ENCODE measurements at regions not wholly inside any gene's neighbourhood (a gene's known extent, or its start where the extent isn't known, plus 50 kb on each side); places are given as distances from the start of the nearest gene placed in this dataset.

DNA sequence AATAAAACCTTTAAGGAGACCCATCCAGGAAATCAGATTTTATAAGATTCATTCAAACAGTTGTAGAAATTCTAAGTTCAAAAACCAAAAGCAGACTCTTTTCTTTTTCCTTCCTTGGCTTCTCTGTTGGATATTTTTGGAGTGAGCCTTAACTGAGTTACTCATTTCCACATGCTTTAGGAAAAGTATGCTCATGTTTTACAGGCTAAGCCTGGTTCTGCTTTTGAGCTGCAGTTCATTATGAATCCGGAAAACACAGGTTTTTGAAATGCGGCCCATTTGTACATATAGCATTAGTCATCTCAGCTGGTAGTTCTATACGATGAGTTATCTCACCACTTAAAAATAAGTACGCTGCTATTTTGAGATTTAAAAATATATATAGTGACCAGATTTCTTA, 156.6 kb upstream of the DMRT1 start:
- no peaks in the 10 kb centered on the region for H3K36me3 Mint-ChIP-seq
- H3K27ac Mint-ChIP-seq: no peak overlapping the region
- DNase-seq (ENCODE audit: low spot score in 2 of 2) (no peak), ATAC-seq (no peak)
- no peaks in the 10 kb centered on the region for H3K9me3 Mint-ChIP-seq

GRCh38 chr9:686321-686813, 155.1 kb upstream of the DMRT1 start:
- Mint-ChIP-seq H3K36me3 (no peaks in the 10 kb centered on the region), H3K27ac (no peak overlapping the region), H3K9me3 (no peaks in the 10 kb centered on the region)
- no peak for DNase-seq (ENCODE audit: low spot score in 2 of 2)
- ATAC-seq: no peak

DNA sequence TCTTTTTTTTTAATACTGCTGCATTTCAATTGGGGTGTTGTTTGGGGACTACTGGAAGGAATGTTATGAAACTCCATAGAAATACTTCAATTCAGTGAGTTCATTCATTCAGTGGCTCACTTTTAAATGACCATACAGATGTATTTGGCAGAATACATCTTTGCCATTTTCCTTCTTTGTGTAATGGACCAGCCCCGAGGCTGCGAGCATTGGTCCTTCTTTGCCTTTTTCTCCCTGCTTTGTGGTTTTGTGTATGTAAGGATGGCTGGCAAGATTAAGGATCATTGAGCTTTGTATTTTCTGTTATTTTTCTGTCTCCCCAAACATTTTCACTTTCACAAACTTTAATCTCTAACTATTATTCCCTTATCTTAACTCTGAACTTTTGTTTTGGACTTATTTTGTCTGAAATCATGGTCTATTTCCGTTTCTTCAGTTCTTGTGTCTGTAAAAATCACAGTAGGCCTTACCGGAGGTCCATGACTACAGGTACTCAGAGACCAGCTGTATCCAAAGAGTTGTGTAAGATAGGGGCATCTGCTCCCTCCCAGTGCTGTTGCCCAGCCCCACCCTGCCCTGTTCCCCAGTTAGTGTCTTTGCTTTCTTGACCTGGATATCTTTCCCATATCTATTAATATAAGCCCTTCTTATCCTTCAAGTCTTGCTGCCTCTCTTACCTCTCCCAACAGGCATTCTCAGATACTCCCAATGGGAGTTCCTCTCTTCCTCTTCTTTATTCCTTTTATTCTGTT, 154.3 kb upstream of the DMRT1 start:
- H3K36me3 Mint-ChIP-seq: no peaks in the 10 kb centered on the region
- DNase-seq (ENCODE audit: low spot score in 2 of 2) (no peak), ATAC-seq (no peak)
- no peaks in the 10 kb centered on the region for H3K9me3 Mint-ChIP-seq
- H3K27ac Mint-ChIP-seq: no peak overlapping the region

GRCh38 chr9:687994-688393, 153.5 kb upstream of the DMRT1 start:
- H3K27ac Mint-ChIP-seq: no peak overlapping the region
- DNase-seq (ENCODE audit: low spot score in 2 of 2): no peak
- no peak for ATAC-seq
- H3K9me3 Mint-ChIP-seq: no peaks in the 10 kb centered on the region
- H3K36me3 Mint-ChIP-seq: no peaks in the 10 kb centered on the region

DNA sequence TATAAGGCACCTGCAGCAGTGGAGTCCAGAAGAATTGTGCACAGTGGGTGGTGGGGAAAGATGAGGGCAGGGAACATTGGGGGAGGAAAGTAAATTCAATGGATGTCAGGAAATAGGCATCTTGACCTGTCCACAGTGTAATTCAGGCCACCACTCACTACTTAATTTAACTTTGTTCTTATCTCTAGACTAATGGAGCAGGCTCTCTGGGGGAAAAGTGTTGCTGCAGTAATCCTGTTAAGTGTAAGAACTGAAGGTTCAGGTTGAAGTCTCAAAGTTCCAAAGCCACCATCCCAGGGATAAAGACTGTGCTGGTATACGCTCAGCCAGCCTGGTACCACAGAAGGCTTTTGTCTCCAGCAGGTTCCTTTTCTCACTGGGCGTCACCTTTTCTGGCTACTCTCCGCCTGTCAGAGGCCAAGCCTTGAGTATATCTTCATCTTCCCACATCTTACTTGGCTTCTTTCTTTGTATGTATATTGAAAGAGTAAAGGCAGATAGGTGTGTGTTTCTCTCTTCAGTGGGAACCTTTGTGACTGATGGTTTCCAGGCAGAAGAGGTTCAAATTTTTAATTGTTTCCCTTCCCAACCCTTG, 150.9 kb upstream of the DMRT1 start:
- no peak for DNase-seq (ENCODE audit: low spot score in 2 of 2)
- no peaks in the 10 kb centered on the region for H3K9me3 Mint-ChIP-seq
- no peak overlapping the region for H3K27ac Mint-ChIP-seq
- no peak for ATAC-seq
- no peaks in the 10 kb centered on the region for H3K36me3 Mint-ChIP-seq

GRCh38 chr9:691825-692400, 149.6 kb upstream of the DMRT1 start:
- ATAC-seq (no peak), DNase-seq (ENCODE audit: low spot score in 2 of 2) (no peak)
- no peak overlapping the region for H3K27ac Mint-ChIP-seq
- no peaks in the 10 kb centered on the region for H3K9me3 Mint-ChIP-seq
- H3K36me3 Mint-ChIP-seq: no peaks in the 10 kb centered on the region

DNA sequence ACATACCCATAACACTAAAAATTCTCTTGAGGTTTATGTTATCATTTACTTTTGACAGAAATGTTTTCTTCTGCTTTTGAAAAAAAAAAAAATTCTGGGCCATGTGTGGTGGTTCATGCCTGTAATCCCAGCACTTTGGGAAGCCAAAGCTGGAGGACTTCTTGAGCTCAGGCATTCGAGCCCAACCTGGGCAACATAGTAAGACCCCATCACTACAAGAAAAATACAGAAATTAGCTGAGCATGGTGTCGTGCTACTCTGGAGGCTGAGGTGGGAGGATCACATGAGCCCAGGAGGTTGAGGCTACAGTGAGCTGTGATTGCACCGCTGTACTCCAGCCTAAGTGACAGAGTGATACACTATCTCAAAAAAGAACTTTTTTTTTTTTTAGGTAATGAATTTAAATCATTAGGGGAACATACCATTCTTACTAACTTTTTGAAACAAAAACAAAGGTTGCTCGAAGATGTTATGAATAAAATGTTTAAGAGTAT, 148.8 kb upstream of the DMRT1 start:
- ATAC-seq (no peak), DNase-seq (ENCODE audit: low spot score in 2 of 2) (no peak)
- Mint-ChIP-seq H3K27ac (no peak overlapping the region), H3K36me3 (no peaks in the 10 kb centered on the region), H3K9me3 (no peaks in the 10 kb centered on the region)

GRCh38 chr9:693201-694091, 148.1 kb upstream of the DMRT1 start:
- Mint-ChIP-seq H3K9me3 (no peaks in the 10 kb centered on the region), H3K36me3 (no peaks in the 10 kb centered on the region), H3K27ac (no peak overlapping the region)
- no peak for ATAC-seq
- no peak for DNase-seq (ENCODE audit: low spot score in 2 of 2)

- no peak for DNase-seq (ENCODE audit: low spot score in 2 of 2)
- Mint-ChIP-seq H3K27ac (no peak overlapping the region), H3K9me3 (no peaks in the 10 kb centered on the region), H3K36me3 (no peaks in the 10 kb centered on the region)
- ATAC-seq: no peak
Observed at GRCh38 chr9:694092-694402, 147.4 kb upstream of the DMRT1 start.

DNA sequence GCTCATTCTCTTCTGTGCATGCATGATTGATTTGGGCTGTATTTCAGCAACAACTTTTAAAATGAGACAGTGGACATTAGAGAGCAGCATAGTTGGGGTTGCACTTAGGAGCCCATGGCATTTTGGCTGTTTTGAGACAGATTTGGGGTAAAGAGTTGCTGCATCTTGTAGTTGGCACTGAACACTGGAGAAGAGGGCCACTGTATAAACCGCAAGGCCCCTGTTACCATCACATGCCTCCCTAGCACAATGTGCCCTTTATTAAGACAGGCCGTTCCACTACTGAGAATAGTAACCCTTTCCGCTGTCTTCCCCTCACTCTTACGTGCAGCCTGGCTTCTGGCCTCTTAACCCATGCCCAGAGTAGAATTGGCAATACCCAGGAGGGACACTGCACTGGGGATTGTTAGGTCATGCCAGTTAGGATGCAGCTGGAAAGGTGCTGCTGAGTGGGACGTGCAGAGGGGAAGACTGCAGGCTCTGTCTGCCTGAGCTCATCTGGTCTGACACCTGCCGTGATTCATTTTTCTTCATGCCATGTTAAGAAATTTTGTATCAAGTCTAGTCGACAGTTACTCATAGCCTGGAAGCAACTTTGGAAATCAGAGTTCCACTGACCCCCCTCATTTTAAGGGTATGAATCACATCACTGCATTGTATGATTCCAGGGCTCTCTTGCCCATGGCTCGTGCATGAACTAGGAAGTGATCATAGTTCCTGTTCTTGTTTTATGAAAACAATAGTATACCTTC, 146.9 kb upstream of the DMRT1 start:
- H3K36me3 Mint-ChIP-seq: no peaks in the 10 kb centered on the region
- no peaks in the 10 kb centered on the region for H3K9me3 Mint-ChIP-seq
- DNase-seq (ENCODE audit: low spot score in 2 of 2) (no peak), ATAC-seq (no peak)
- H3K27ac Mint-ChIP-seq: no peak overlapping the region

DNA sequence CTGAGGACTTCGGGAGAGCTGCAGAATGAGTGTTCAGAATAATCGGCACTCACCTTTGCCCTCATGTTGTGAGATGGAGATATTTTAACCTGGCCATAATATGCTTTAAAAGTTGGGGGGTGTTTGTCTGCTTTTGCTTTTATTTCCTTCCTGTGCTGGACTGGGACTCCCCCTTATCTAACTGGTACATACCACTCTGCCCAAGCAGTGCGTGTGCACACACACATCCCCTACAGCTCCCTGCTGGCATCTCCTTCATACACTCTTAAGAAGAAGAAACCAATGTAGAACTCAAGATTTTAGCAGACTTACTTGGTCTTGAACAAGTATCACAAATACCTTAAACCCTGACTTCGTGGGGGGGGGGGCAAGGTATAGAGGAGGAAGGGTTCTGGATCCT, 146.2 kb upstream of the DMRT1 start:
- H3K27ac Mint-ChIP-seq: no peak overlapping the region
- DNase-seq (ENCODE audit: low spot score in 2 of 2): no peak
- no peaks in the 10 kb centered on the region for H3K9me3 Mint-ChIP-seq
- ATAC-seq: no peak
- no peaks in the 10 kb centered on the region for H3K36me3 Mint-ChIP-seq

DNA sequence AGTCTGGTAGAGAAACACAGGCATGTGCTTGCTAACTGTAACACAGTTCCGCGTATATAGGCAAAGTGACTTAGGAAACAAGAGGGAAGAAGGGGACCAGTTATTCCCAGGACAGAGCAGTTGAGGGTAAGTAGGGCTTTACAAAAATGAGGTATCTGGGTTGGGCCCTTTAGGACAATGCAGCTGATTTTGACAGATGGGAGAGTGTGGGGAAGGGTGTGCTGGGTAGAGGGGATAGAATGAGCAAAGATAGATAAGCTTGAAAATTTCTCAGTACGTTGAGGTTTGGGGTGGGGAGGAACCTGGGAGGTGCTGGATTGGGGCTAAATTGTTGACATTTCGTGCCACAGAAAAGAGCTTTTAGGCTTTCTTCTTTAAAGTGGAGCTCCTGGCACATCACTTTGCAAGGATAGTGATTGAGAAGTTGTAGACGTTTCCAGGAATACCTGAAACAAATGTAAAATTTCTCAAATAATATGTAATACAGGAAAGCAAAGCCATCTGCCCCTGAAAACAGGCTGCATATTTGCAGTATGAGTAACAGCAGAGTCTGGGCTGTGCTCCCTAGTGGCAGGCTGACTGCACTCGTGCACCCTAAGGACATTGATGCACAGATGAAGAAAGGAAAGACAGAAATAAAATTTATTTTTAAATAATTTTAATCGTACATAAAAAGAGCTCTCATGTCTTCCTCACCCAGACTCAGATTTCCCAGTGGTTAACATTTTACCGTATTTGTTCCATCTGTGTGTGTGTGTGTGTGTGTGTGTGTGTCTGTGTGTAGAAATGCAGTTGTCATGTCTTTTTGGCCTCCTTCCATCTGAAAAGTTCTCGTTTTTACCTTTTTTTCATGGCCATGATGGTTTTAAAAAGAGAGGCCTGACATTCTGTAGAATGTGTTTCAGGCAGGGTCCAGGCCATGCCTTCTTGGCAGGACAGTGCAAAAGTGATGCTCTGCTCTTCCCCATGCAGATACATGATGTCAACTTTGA, 144.9 kb upstream of the DMRT1 start:
- H3K36me3 Mint-ChIP-seq: no peaks in the 10 kb centered on the region
- no peak overlapping the region for H3K27ac Mint-ChIP-seq
- no peaks in the 10 kb centered on the region for H3K9me3 Mint-ChIP-seq
- DNase-seq (ENCODE audit: low spot score in 2 of 2): no peak
- ATAC-seq: no peak

DNA sequence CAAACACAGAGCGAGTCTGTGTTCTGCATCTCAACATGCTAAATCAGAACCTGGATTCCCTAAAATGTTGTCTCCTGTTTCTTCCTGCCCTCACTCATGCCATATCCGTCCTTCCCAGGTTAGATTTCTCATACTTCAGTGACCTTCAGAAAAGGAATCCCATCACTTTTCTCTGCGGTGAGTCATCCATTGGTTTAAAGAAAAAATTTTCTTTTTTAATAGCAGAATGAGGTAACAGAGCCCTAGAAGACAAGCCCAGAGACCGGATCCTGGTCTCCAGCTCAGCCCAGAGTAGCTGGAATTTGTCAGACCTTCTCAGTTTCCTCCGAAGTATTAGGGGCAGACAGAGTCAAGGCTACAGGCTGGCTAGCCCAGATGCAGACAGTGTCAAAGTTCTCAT, 143.2 kb upstream of the DMRT1 start:
- ATAC-seq (no peak), DNase-seq (ENCODE audit: low spot score in 2 of 2) (no peak)
- Mint-ChIP-seq H3K36me3 (no peaks in the 10 kb centered on the region), H3K9me3 (no peaks in the 10 kb centered on the region), H3K27ac (no peak overlapping the region)

GRCh38 chr9:698954-699353, 142.5 kb upstream of the DMRT1 start:
- DNase-seq (ENCODE audit: low spot score in 2 of 2) (no peak), ATAC-seq (no peak)
- Mint-ChIP-seq H3K9me3 (no peaks in the 10 kb centered on the region), H3K27ac (peak overlapping the region in 1 of 2 donors; percentile 13), H3K36me3 (no peaks in the 10 kb centered on the region)

GRCh38 chr9:699396-699795, 142.1 kb upstream of the DMRT1 start:
- ATAC-seq: no peak
- H3K9me3 Mint-ChIP-seq: no peaks in the 10 kb centered on the region
- no peak overlapping the region for H3K27ac Mint-ChIP-seq
- H3K36me3 Mint-ChIP-seq: no peaks in the 10 kb centered on the region
- no peak for DNase-seq (ENCODE audit: low spot score in 2 of 2)

Data from activated naive CD4-positive, alpha-beta T cell treated with anti-CD3 and anti-CD28 coated beads, Interleukin-2, amount 50 U/mL, for 72 hours (primary cell).